NCI-H2107 treated with DMSO at 0.1 percent for 48 hours (cell line): ENCODE measurements at regions not wholly inside any gene's neighbourhood (a gene's known extent, or its start where the extent isn't known, plus 50 kb on each side); places are given as distances from the start of the nearest gene placed in this dataset.

Experiments
- DNase-seq: peaks from one replicate; lab custom pipeline; 2025; ENCODE audit not compliant: unreplicated experiment; lab: John Stamatoyannopoulos, UW

DNA sequence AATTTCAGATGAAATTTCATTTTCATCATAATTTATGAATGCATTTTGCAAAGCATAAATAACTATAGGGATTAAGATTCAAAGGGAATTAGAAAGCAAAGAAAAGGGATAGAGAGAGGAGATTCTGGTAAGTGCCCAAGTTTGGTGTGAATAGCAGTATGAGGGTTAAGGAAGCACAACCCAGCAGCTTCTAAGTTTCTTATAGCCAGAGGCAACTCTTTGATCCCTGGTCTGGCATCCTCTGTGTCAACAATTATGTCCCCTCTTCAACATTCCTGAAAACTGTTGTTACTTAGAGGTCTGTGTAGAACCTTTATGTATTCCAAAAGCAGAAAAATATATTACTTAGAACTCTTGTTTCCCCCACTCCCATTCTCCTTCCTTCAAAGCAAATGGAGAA lies 171.6 kb upstream of the SATB2 start:
- DNase-seq, result no peak

GRCh38 chr2:199627417-199627816 lies 169.7 kb upstream of the SATB2 start:
- DNase-seq, result no peak

- no peak for DNase-seq
Observed at GRCh38 chr2:199624958-199625357, 167.2 kb upstream of the SATB2 start.

DNA sequence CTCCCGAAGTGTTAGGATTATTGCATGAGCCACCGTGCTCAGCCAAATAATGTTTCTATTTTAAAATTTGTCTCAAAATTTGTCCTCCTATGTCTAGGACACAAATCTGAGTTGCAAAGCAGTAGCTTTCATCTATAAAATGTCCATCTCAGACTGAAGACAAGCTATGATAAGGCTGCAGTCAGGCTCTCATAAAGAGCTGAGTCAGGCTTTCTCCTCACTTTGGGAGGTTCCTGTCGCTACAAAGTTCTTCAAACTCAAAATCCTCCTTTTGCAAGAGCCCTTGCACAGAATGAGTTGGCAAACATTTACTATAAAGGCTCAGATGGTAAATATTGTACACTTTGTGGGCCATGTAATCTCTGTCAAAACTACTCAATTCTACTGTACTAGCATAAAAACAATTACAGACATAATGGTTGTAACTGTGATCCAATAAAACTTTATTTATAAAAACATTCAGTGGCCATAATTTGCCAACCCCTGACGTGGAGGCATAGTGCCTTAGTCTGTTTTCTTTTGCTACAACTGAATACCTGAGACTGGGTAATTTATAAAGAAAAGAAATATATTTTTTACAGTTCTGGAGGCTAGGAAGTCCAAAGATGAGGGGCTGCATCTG lies 154.9 kb upstream of the SATB2 start:
- no peak for DNase-seq

- no peak for DNase-seq
Observed at GRCh38 chr2:199607914-199608313, 150.2 kb upstream of the SATB2 start.

DNA sequence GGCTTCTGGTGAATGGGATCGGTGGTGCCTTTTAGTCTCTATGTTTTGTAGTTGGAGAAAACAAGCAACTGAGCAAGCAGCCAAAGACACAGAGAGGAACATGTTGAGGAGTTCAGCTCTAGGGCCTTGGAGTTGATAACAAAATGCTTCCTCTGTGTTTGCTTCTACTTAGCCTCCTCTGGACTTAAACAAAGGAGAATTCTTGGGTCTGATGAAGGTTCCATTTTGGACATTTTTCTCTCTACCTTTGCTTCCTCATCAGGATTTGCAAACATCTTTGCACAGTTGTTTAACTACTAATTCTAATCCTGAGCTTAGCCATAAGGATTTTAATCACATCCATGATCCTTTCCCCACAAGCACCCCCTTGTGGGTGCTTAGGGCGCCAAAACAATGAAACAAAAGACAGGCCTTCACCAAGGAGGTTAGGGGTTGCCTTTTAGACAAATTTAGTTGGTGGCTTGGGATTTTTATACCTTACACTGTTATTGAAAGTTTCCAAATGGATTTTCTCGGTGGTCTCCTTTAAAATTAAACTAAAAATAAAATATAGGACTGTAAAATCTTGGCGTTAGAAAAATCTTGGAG lies 148.5 kb upstream of the SATB2 start:
- no peak for DNase-seq

GRCh38 chr2:199603721-199604291 lies 146.1 kb upstream of the SATB2 start:
- DNase-seq, result no peak

GRCh38 chr2:199602896-199603717 lies 145.4 kb upstream of the SATB2 start:
- DNase-seq, result no peak

DNA sequence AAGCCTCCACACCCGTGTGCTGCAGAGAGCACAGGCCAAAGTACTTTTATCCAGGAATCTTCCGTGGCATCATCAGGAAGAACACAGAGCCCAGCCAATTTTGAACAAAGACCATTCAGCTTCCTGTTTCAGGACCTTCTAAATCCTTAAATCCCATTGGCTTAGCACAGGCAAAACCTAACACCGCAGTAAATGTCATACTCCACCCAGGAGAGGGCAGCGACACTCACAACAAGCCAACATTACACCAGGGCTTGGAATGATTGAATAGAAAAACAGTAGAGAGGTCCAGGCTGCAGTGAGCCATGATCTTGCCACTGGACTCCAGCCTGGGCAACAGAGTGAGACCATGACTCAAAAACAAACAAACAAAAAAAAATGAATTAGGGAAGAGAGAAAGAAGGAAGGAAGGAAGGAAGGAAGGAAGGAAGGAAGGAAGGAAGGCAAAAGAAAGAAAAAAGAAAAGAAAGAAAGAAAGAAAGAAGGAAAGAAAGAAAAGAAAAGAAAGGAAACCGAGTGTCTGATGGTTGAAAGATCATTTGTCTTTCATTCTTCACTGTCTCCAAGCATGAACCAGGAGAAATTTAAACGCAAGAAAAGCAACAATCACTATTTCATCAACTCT lies 144.6 kb upstream of the SATB2 start:
- peak; percentile 44 for DNase-seq

- DNase-seq, result peak; percentile 34
Observed at GRCh38 chr2:199596549-199596948, 138.8 kb upstream of the SATB2 start.

- DNase-seq, result no peak
Observed at GRCh38 chr2:199594443-199594842, 136.7 kb upstream of the SATB2 start.

GRCh38 chr2:199591826-199592225 lies 134.1 kb upstream of the SATB2 start:
- no peak for DNase-seq

- peak; percentile 69 for DNase-seq
Observed at GRCh38 chr2:199590321-199591203, 132.8 kb upstream of the SATB2 start.

DNA sequence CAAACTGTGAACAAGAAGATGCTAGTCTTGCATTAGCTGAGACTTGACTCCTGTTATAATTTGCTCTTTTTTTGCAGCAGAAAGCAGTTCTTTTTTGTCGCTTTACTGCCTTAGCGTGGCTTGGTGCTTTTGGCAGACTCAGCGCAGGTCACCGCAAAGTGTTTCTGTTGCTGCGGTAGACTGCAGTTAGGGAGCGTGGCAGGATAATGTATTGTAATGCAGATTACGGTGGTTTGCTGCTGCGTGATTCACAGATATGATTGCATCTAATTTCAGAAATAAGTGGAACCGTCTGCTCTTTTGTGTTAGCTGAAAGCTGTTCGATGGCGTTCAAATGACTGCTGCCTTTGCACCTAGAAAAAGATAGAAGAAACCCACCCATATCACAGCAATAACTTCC lies 131.6 kb upstream of the SATB2 start:
- DNase-seq, result peak; percentile 41

GRCh38 chr2:199588054-199588453 lies 130.3 kb upstream of the SATB2 start:
- no peak for DNase-seq

- DNase-seq, result no peak
Observed at GRCh38 chr2:199586646-199587045, 128.9 kb upstream of the SATB2 start.

DNA sequence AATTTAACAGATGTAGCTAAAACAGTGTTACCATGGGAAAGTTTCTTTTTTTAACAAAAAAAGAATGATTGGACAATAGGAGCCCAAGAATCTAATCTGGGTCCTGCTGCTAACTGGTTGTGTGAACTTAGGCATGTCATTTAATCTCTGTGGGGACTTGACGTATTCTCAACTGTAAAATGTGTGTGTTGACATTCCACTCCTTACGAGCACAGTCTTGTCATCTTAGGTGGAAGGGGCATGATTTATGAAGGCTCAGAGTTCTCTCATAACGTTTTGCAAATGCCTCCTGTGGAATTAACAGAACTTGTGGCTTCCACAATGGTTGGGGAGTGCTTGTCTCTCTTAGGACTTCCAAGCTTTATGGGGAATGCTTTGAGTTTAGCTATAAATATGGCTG lies 125.9 kb upstream of the SATB2 start:
- DNase-seq, result no peak

DNA sequence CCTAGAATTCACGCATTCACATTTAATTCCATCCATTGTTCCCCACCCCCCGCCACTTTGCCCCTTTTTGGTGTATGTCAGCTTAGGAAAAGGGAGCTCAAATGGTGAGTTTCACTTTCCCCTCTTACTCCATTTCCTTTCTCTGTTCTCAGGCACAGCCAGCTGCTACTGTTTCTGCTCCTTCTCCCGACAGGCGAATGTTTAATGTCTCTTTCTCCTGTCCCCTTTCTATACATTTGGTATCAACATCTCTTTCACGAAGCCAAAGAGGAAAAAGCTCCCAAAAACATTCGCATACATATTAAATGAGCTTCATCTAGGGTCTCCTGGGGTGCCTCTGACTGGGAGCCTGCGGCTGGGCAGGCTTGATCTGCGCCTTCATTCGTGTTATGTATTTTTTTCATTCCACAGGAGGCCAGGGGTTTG lies 124.2 kb upstream of the SATB2 start:
- DNase-seq, result no peak

DNA sequence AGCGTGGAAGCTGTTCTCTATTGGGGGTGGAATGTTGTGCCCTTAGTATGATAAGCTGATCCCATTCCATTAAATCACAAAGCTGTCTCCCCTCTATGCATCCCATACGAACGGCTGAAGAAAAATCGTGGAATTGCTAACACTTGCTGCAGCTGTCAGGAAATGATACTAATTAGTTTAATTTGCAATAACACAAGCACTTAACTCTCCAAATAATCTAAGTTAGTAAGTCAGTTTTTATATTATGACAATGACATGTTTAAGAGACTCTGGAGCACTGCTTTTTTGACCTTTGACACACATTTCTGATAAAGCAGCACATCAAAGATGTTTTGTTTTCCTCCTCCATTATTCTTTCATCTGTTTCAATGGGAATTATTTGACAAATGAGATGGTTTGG lies 123.7 kb upstream of the SATB2 start:
- no peak for DNase-seq

- DNase-seq, result no peak
Observed at GRCh38 chr2:199575416-199575815, 117.7 kb upstream of the SATB2 start.

GRCh38 chr2:199572571-199572970 lies 114.8 kb upstream of the SATB2 start:
- DNase-seq, result no peak
